ENCODE measurements at regions not wholly inside any gene's neighbourhood (a gene's known extent, or its start where the extent isn't known, plus 50 kb on each side); places are given as distances from the start of the nearest gene placed in this dataset.

GRCh38 chr6:8678466-8678865 lies 243.1 kb upstream of the SLC35B3 start:
- TF ChIP-seq MAX (IDR thresholded peaks at IDR 0.05; ENCODE audit: insufficient read depth, insufficient read length) (no peak), EZH2 (IDR thresholded peaks at IDR 0.05; ENCODE audit: borderline replicate concordance, low read depth, low read length, severe bottlenecking) (no peak), CTCF (IDR thresholded peaks at IDR 0.05; ENCODE audit: extremely low read depth in 1 of 2, insufficient read depth in 1 of 2, low read depth in 1 of 2, low read length in 2 of 2) (no peak), GATA2 (IDR thresholded peaks at IDR 0.05; ENCODE audit: insufficient read depth, insufficient read length, low read depth, low read length) (no peak)
